Stomach (tissue), 4 donors: ENCODE measurements at regions not wholly inside any gene's neighbourhood (a gene's known extent, or its start where the extent isn't known, plus 50 kb on each side); places are given as distances from the start of the nearest gene placed in this dataset.

Experiments used
- CTCF ChIP-seq, 7 experiments: fragments of 450-650 bp in 4 of 7; fragments of 200-600 bp in 3 of 7; sonication (generic) in 3 of 7; IDR thresholded peaks; one replicate each; pipeline ENCODE4 v1.5.1; 2016 to 2019; ENCODE audit warnings: antibody characterized with exemption in 7 of 7, control low read depth in 2 of 7, mild to moderate bottlenecking in 1 of 7
- EP300 ChIP-seq: sonication (generic); formaldehyde crosslinking; IDR thresholded peaks from one replicate; pipeline ENCODE4 v1.6.1; 2017; ENCODE audit warnings: antibody characterized with exemption
- POLR2A ChIP-seq, 4 donors: fragments of 450-650 bp; IDR thresholded peaks; one replicate each; pipeline ENCODE4 v1.6.1; 2016; ENCODE audit warnings: antibody characterized with exemption in 4 of 4, control low read depth in 2 of 4, mild to moderate bottlenecking in 1 of 4, moderate library complexity in 1 of 4
- POLR2AphosphoS5 ChIP-seq, 3 donors: sonication (generic); formaldehyde crosslinking; IDR thresholded peaks; one replicate each; pipeline ENCODE4 v1.6.1; 2016; ENCODE audit warnings: antibody characterized with exemption in 3 of 3

GRCh38 chr7:110246118-110246517 is 844.8 kb upstream of the LRRN3 start:
- TF ChIP-seq POLR2AphosphoS5 (IDR thresholded peaks at IDR 0.05) (no peak), CTCF (IDR thresholded peaks at IDR 0.05) (no peak), POLR2A (IDR thresholded peaks at IDR 0.05) (no peak), EP300 (no peak)
